ENCODE measurements at regions not wholly inside any gene's neighbourhood (a gene's known extent, or its start where the extent isn't known, plus 50 kb on each side); places are given as distances from the start of the nearest gene placed in this dataset.
"Not testable (repeated sequence)": the region's sequence is repeated elsewhere in the genome, so short reads cannot be mapped to it uniquely, and the experiment has no call there.

GRCh38 chr11:22465620-22466019, 127.4 kb downstream of the SLC17A6 start:
- Histone ChIP-seq H3K27ac (ENCODE audit: low read depth, low read length) (no peak overlapping the region), H3K4me1 (ENCODE audit: control insufficient read depth, insufficient read depth, low read length) (no peaks in the 10 kb centered on the region), H3K4me3 (ENCODE audit: low read length) (no peak overlapping the region), H3K36me3 (ENCODE audit: control insufficient read depth, insufficient read depth, low read length) (no peaks in the 10 kb centered on the region), H3K27me3 (ENCODE audit: control insufficient read depth, insufficient read depth, low read length) (no peaks in the 10 kb centered on the region), H3K9ac (ENCODE audit: low read length) (no peak overlapping the region)

GRCh38 chr11:22461626-22462025, 123.4 kb downstream of the SLC17A6 start:
- H3K9ac ChIP-seq (ENCODE audit: low read length): no peak overlapping the region
- H3K4me1 ChIP-seq (ENCODE audit: control insufficient read depth, insufficient read depth, low read length): no peaks in the 10 kb centered on the region
- H3K27ac ChIP-seq (ENCODE audit: low read depth, low read length): no peak overlapping the region
- H3K36me3 ChIP-seq (ENCODE audit: control insufficient read depth, insufficient read depth, low read length): no peaks in the 10 kb centered on the region
- no peaks in the 10 kb centered on the region for H3K27me3 ChIP-seq (ENCODE audit: control insufficient read depth, insufficient read depth, low read length)
- H3K4me3 ChIP-seq (ENCODE audit: low read length): no peak overlapping the region

- Histone ChIP-seq H3K4me3 (ENCODE audit: low read length) (no peak overlapping the region), H3K36me3 (ENCODE audit: control insufficient read depth, insufficient read depth, low read length) (no peaks in the 10 kb centered on the region), H3K4me1 (ENCODE audit: control insufficient read depth, insufficient read depth, low read length) (no peaks in the 10 kb centered on the region), H3K27me3 (ENCODE audit: control insufficient read depth, insufficient read depth, low read length) (no peaks in the 10 kb centered on the region), H3K9ac (ENCODE audit: low read length) (no peak overlapping the region), H3K27ac (ENCODE audit: low read depth, low read length) (no peak overlapping the region)
These were observed 122.0 kb downstream of the SLC17A6 start for GRCh38 chr11:22460181-22460580.

DNA sequence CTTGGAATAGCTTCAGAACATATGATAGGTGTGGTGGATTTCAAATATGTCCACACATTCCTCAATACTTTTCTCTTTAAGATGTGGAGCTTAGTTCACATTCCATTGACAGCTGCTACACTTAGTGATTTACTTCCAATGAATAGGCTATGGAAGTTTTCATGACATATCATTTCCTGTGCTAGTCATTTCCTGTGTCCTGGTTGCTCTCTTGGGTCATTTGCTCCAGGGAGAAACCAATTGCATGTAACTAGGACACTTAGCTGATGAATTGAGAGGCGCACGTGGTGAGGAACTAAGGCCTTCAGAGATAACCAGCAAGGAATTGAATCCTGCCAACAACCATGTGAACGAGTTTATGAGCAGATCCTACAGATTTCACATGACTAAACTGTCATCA, 120.9 kb downstream of the SLC17A6 start:
- Histone ChIP-seq H3K9ac (ENCODE audit: low read length) (no peak overlapping the region), H3K36me3 (ENCODE audit: control insufficient read depth, insufficient read depth, low read length) (no peaks in the 10 kb centered on the region), H3K4me3 (ENCODE audit: low read length) (no peak overlapping the region), H3K4me1 (ENCODE audit: control insufficient read depth, insufficient read depth, low read length) (no peaks in the 10 kb centered on the region), H3K27ac (ENCODE audit: low read depth, low read length) (no peak overlapping the region), H3K27me3 (ENCODE audit: control insufficient read depth, insufficient read depth, low read length) (no peaks in the 10 kb centered on the region)

DNA sequence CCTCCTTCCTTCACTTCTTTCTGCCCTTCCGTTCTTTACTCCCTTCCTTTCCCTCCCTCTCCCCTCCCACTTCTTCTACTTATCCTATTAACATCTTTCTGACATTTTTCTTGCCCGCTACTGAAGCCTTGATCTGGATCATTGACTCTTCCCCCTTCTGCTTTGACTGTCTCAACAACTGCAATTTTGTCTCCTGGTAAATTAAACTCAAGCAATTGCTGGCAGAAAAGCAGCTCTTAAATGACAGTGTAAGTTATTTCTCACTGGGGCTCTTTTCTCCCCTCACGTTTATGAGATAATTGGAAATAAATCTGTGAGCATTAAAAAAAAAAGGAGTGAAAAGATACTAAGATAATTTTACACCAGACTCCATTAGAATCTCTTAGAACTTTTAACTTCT, 120.0 kb downstream of the SLC17A6 start:
- Histone ChIP-seq H3K4me3 (ENCODE audit: low read length) (no peak overlapping the region), H3K27ac (ENCODE audit: low read depth, low read length) (no peak overlapping the region), H3K27me3 (ENCODE audit: control insufficient read depth, insufficient read depth, low read length) (no peaks in the 10 kb centered on the region)

DNA sequence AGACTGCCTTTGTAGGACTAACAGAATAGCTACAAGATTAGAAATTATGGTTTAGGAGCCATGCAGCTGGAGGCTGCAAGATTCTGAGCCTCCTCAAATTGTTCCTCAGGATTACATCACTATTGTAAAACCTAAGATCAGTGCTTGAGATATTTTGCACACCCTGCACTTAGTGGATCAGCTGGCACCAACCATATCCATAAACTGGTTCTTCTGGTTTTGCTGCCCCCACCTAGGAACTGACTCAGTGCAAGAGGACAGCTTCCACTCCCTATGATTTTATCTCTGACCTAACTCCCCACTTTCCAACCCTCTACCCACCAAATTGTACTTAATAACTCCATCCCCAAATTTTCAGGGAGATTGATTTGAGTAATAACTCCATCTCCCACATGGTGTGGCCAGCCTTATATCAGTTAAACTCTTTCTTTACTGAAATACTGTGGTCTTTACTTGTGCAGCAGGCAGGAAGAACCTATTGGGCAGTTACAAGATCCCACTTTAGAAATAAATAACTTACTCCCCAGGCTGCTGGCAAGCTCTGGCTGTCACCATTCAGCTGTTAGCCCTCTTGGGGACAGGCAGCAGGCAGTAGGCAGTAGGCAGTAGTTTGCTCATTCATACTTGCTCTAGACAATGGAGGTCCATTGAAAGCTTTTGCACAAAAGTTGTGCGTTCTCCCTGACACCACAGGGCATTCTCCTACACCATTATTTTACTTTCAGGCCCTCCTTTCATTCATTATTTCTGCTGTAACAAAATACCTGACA, 119.0 kb downstream of the SLC17A6 start:
- no peak overlapping the region for H3K27ac ChIP-seq (ENCODE audit: low read depth, low read length)
- no peaks in the 10 kb centered on the region for H3K36me3 ChIP-seq (ENCODE audit: control insufficient read depth, insufficient read depth, low read length)
- no peaks in the 10 kb centered on the region for H3K27me3 ChIP-seq (ENCODE audit: control insufficient read depth, insufficient read depth, low read length)
- no peak overlapping the region for H3K9ac ChIP-seq (ENCODE audit: low read length)
- H3K4me1 ChIP-seq (ENCODE audit: control insufficient read depth, insufficient read depth, low read length): no peaks in the 10 kb centered on the region
- H3K4me3 ChIP-seq (ENCODE audit: low read length): no peak overlapping the region

More for the DNA sequence above, 120.0 kb downstream of the SLC17A6 start:
- Histone ChIP-seq H3K9ac (ENCODE audit: low read length) (no peak overlapping the region), H3K4me1 (ENCODE audit: control insufficient read depth, insufficient read depth, low read length) (no peaks in the 10 kb centered on the region), H3K36me3 (ENCODE audit: control insufficient read depth, insufficient read depth, low read length) (no peaks in the 10 kb centered on the region)

DNA sequence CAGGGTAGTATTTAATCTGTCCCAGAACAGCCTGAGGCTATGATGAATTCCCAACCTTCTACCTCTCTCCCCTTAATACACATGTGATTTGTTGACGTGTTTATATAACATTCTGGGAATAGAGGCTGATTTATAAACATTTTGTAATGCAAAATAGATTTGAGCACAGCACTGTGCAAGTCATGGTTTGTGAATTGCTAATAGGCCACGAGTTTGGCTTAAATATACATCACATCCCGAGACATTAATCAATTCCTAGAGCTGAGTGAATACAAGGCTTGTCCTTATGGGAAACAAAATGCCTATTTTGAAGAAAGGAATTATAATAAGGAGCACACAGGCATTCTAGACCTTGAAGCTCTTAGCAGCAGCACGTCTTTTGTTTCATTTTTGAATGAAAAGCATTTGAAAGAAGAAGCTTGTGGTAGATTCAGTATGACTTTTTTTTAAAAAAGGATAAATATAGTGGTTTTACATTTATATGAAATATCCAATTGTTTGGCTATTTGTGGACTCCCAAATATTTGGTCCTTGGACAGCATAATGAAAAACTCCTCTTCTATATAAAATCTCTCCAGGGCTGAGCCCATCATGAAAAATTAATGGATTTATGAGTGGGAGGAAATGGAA, 116.4 kb downstream of the SLC17A6 start:
- no peak overlapping the region for H3K9ac ChIP-seq (ENCODE audit: low read length)
- H3K27ac ChIP-seq (ENCODE audit: low read depth, low read length): no peak overlapping the region
- no peaks in the 10 kb centered on the region for H3K36me3 ChIP-seq (ENCODE audit: control insufficient read depth, insufficient read depth, low read length)
- H3K27me3 ChIP-seq (ENCODE audit: control insufficient read depth, insufficient read depth, low read length): no peaks in the 10 kb centered on the region
- no peak overlapping the region for H3K4me3 ChIP-seq (ENCODE audit: low read length)
- no peaks in the 10 kb centered on the region for H3K4me1 ChIP-seq (ENCODE audit: control insufficient read depth, insufficient read depth, low read length)

- Histone ChIP-seq H3K4me1 (ENCODE audit: control insufficient read depth, insufficient read depth, low read length) (no peaks in the 10 kb centered on the region), H3K4me3 (ENCODE audit: low read length) (no peak overlapping the region), H3K9ac (ENCODE audit: low read length) (no peak overlapping the region), H3K27me3 (ENCODE audit: control insufficient read depth, insufficient read depth, low read length) (no peaks in the 10 kb centered on the region), H3K36me3 (ENCODE audit: control insufficient read depth, insufficient read depth, low read length) (no peaks in the 10 kb centered on the region), H3K27ac (ENCODE audit: low read depth, low read length) (no peak overlapping the region)
These were observed 111.3 kb downstream of the SLC17A6 start for GRCh38 chr11:22449441-22449840.

DNA sequence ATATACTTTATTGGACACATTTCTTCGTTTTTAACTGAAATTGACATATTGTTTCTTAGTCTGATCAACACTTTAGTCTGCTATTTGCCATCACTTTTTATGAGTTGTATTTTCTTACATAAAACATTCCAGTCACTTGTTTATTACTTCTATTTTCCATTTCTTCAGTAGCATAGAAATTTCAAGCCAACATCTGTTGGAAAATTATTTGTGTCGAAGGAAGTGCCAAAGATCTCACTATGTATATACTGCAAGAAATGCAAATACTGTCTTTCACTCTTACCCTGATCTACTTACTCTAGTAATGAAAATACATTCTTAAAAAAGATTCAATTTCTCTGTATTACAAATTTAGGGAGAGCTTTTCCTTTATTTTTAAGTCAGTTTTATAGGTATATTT, 105.9 kb downstream of the SLC17A6 start:
- no peaks in the 10 kb centered on the region for H3K36me3 ChIP-seq (ENCODE audit: control insufficient read depth, insufficient read depth, low read length)
- H3K4me1 ChIP-seq (ENCODE audit: control insufficient read depth, insufficient read depth, low read length): no peaks in the 10 kb centered on the region
- no peak overlapping the region for H3K9ac ChIP-seq (ENCODE audit: low read length)
- no peak overlapping the region for H3K4me3 ChIP-seq (ENCODE audit: low read length)
- no peak overlapping the region for H3K27ac ChIP-seq (ENCODE audit: low read depth, low read length)
- H3K27me3 ChIP-seq (ENCODE audit: control insufficient read depth, insufficient read depth, low read length): no peaks in the 10 kb centered on the region

- Histone ChIP-seq H3K27ac (ENCODE audit: low read depth, low read length) (no peak overlapping the region), H3K9ac (ENCODE audit: low read length) (no peak overlapping the region), H3K27me3 (ENCODE audit: control insufficient read depth, insufficient read depth, low read length) (no peaks in the 10 kb centered on the region), H3K4me3 (ENCODE audit: low read length) (no peak overlapping the region), H3K36me3 (ENCODE audit: control insufficient read depth, insufficient read depth, low read length) (no peaks in the 10 kb centered on the region), H3K4me1 (ENCODE audit: control insufficient read depth, insufficient read depth, low read length) (no peaks in the 10 kb centered on the region)
These were observed 103.7 kb downstream of the SLC17A6 start for GRCh38 chr11:22441831-22442230.

GRCh38 chr11:22435582-22435981, 97.4 kb downstream of the SLC17A6 start:
- not testable (repeated sequence) for H3K27me3 ChIP-seq (ENCODE audit: control insufficient read depth, insufficient read depth, low read length); H3K27ac ChIP-seq (ENCODE audit: low read depth, low read length); H3K4me1 ChIP-seq (ENCODE audit: control insufficient read depth, insufficient read depth, low read length); H3K9ac ChIP-seq (ENCODE audit: low read length); H3K36me3 ChIP-seq (ENCODE audit: control insufficient read depth, insufficient read depth, low read length); H3K4me3 ChIP-seq (ENCODE audit: low read length)

DNA sequence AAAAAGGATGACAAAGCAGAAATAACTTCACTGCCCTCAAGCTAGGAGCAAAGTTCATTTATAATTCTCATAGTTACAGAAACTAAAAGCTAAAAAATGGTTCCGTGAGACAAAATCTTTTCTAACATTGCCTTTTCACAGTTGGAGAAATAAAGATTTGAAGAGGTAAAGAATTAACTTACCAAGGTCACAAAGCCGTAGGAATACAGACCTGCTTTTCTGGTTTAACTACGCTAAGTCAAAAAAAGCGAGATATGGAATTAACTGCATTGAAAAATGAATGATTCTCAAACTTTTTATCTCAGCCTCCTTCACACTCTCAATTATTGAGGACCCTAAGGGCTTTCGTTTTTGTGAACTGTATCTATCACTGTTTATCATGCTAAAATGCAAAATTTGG, 95.3 kb downstream of the SLC17A6 start:
- no peak overlapping the region for H3K9ac ChIP-seq (ENCODE audit: low read length)
- H3K36me3 ChIP-seq (ENCODE audit: control insufficient read depth, insufficient read depth, low read length): no peaks in the 10 kb centered on the region
- H3K4me3 ChIP-seq (ENCODE audit: low read length): no peak overlapping the region
- H3K4me1 ChIP-seq (ENCODE audit: control insufficient read depth, insufficient read depth, low read length): no peaks in the 10 kb centered on the region
- H3K27ac ChIP-seq (ENCODE audit: low read depth, low read length): no peak overlapping the region
- no peaks in the 10 kb centered on the region for H3K27me3 ChIP-seq (ENCODE audit: control insufficient read depth, insufficient read depth, low read length)

DNA sequence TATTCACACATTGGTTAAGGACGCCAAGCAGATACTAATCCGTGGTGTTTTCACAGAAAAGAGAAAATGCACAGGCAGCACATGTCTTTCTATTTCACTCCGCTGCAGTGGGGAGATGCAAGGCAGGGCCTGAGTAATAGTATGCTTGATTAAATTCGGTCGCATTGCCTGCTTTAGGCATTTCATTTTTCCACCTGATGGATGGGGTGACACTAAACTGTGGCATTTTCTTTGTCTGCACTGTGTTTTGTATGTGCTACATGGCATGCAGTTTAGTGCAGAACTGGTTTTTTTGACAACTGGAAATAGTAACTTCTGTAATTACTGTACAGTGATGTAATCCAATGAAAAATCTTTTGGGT, 94.9 kb downstream of the SLC17A6 start:
- Histone ChIP-seq H3K27ac (ENCODE audit: low read depth, low read length) (no peak overlapping the region), H3K27me3 (ENCODE audit: control insufficient read depth, insufficient read depth, low read length) (no peaks in the 10 kb centered on the region), H3K4me1 (ENCODE audit: control insufficient read depth, insufficient read depth, low read length) (no peaks in the 10 kb centered on the region), H3K36me3 (ENCODE audit: control insufficient read depth, insufficient read depth, low read length) (no peaks in the 10 kb centered on the region), H3K4me3 (ENCODE audit: low read length) (peak overlapping the region; percentile 35), H3K9ac (ENCODE audit: low read length) (no peak overlapping the region)
